ENCODE measurements at regions not wholly inside any gene's neighbourhood (a gene's known extent, or its start where the extent isn't known, plus 50 kb on each side); places are given as distances from the start of the nearest gene placed in this dataset.
"Not testable (repeated sequence)": the region's sequence is repeated elsewhere in the genome, so short reads cannot be mapped to it uniquely, and the experiment has no call there.

- DNase-seq (ENCODE audit: low read depth in 1 of 2, low spot score in 1 of 2), result peak in 1 of 2 donors; percentile 90
- no peak for TF ChIP-seq CTCF (IDR thresholded peaks at IDR 0.05; ENCODE audit: low read depth, low read length)
- no peak overlapping the region for H3K4me3 ChIP-seq
- H3K9me3 ChIP-seq (ENCODE audit: low read depth), result no peaks in the 10 kb centered on the region
- peaks cover 5% of the 10 kb centered on the region for H3K27me3 ChIP-seq
- H3K4me1 ChIP-seq (ENCODE audit: low read depth), result no peaks in the 10 kb centered on the region
- no peak overlapping the region for H3K27ac ChIP-seq
- no peaks in the 10 kb centered on the region for H3K36me3 ChIP-seq
Measured at GRCh38 chr4:77443941-77444340, 161.7 kb upstream of the CXCL13 start.

GRCh38 chr4:77445823-77446222, 159.8 kb upstream of the CXCL13 start:
- no peak for TF ChIP-seq CTCF (IDR thresholded peaks at IDR 0.05; ENCODE audit: low read depth, low read length)
- DNase-seq (ENCODE audit: low read depth in 1 of 2, low spot score in 1 of 2), result no peak
- no peaks in the 10 kb centered on the region for H3K4me1 ChIP-seq (ENCODE audit: low read depth)
- no peaks in the 10 kb centered on the region for H3K9me3 ChIP-seq (ENCODE audit: low read depth)
- no peak overlapping the region for H3K4me3 ChIP-seq
- H3K27me3 ChIP-seq, result peaks cover 5% of the 10 kb centered on the region
- no peak overlapping the region for H3K27ac ChIP-seq
- no peaks in the 10 kb centered on the region for H3K36me3 ChIP-seq

GRCh38 chr4:77446601-77447000, 159.0 kb upstream of the CXCL13 start:
- peak in 1 of 2 donors; percentile 22 for DNase-seq (ENCODE audit: low read depth in 1 of 2, low spot score in 1 of 2)
- Histone ChIP-seq H3K4me1 (ENCODE audit: low read depth) (no peaks in the 10 kb centered on the region), H3K27ac (no peak overlapping the region), H3K36me3 (no peaks in the 10 kb centered on the region), H3K9me3 (ENCODE audit: low read depth) (no peaks in the 10 kb centered on the region), H3K4me3 (no peak overlapping the region), H3K27me3 (peaks cover 5% of the 10 kb centered on the region)
- no peak for TF ChIP-seq CTCF (IDR thresholded peaks at IDR 0.05; ENCODE audit: low read depth, low read length)

GRCh38 chr4:77449171-77449570, 156.4 kb upstream of the CXCL13 start:
- no peaks in the 10 kb centered on the region for H3K9me3 ChIP-seq (ENCODE audit: low read depth)

GRCh38 chr4:77450006-77450405, 155.6 kb upstream of the CXCL13 start:
- Histone ChIP-seq H3K27ac (no peak overlapping the region), H3K36me3 (no peaks in the 10 kb centered on the region), H3K4me3 (no peak overlapping the region), H3K27me3 (peaks cover 5% of the 10 kb centered on the region), H3K9me3 (ENCODE audit: low read depth) (no peaks in the 10 kb centered on the region), H3K4me1 (ENCODE audit: low read depth) (no peaks in the 10 kb centered on the region)
- TF ChIP-seq CTCF (IDR thresholded peaks at IDR 0.05; ENCODE audit: low read depth, low read length), result no peak
- peak; percentile 25 to 54 for DNase-seq (ENCODE audit: low read depth in 1 of 2, low spot score in 1 of 2)

More at GRCh38 chr4:77449171-77449570, 156.4 kb upstream of the CXCL13 start:
- H3K27me3 ChIP-seq, result peaks cover 5% of the 10 kb centered on the region
- DNase-seq (ENCODE audit: low read depth in 1 of 2, low spot score in 1 of 2), result peak in 1 of 2 donors; percentile 50
- no peak overlapping the region for H3K27ac ChIP-seq
- TF ChIP-seq CTCF (IDR thresholded peaks at IDR 0.05; ENCODE audit: low read depth, low read length), result no peak
- H3K4me3 ChIP-seq, result no peak overlapping the region
- H3K36me3 ChIP-seq, result no peaks in the 10 kb centered on the region
- H3K4me1 ChIP-seq (ENCODE audit: low read depth), result no peaks in the 10 kb centered on the region

- peak in 1 of 2 donors; percentile 9 for DNase-seq (ENCODE audit: low read depth in 1 of 2, low spot score in 1 of 2)
- Histone ChIP-seq H3K27ac (no peak overlapping the region), H3K9me3 (ENCODE audit: low read depth) (no peaks in the 10 kb centered on the region), H3K36me3 (no peaks in the 10 kb centered on the region), H3K4me1 (ENCODE audit: low read depth) (no peaks in the 10 kb centered on the region), H3K27me3 (no peaks in the 10 kb centered on the region), H3K4me3 (no peak overlapping the region)
- no peak for TF ChIP-seq CTCF (IDR thresholded peaks at IDR 0.05; ENCODE audit: low read depth, low read length)
Measured at GRCh38 chr4:77451530-77451929, 154.1 kb upstream of the CXCL13 start.

- H3K9me3 ChIP-seq (ENCODE audit: low read depth); H3K27me3 ChIP-seq; H3K4me3 ChIP-seq; H3K4me1 ChIP-seq (ENCODE audit: low read depth); H3K36me3 ChIP-seq; H3K27ac ChIP-seq; DNase-seq (ENCODE audit: low read depth in 1 of 2, low spot score in 1 of 2): not testable (repeated sequence)
Measured at GRCh38 chr4:77452117-77452516, 153.5 kb upstream of the CXCL13 start.
